PC-9 (cell line): ENCODE measurements at regions not wholly inside any gene's neighbourhood (a gene's known extent, or its start where the extent isn't known, plus 50 kb on each side); places are given as distances from the start of the nearest gene placed in this dataset.

Source experiments
- CTCF ChIP-seq: fragments of 200-600 bp; sonication (generic); conservative IDR thresholded peaks from 2 replicates; pipeline ENCODE4 v1.6.1; 2017; ENCODE audit warnings: mixed run types, antibody characterized with exemption, mild to moderate bottlenecking, moderate library complexity
- EZH2 ChIP-seq: fragments of 200-600 bp; sonication (generic); IDR thresholded peaks from 2 replicates; pipeline ENCODE4 v1.8.0; 2017; ENCODE audit warnings: antibody characterized with exemption, low read depth

GRCh38 chr21:20511216-20511880 lies 486.9 kb upstream of the NCAM2 start:
- TF ChIP-seq CTCF, result no peak
- TF ChIP-seq EZH2, result no peak
